ENCODE measurements at regions not wholly inside any gene's neighbourhood (a gene's known extent, or its start where the extent isn't known, plus 50 kb on each side); places are given as distances from the start of the nearest gene placed in this dataset.

- WGBS, 3 donors = 80 to 89% (median 82%) methylated on average over 4 of the region's 4 CpGs
- ATAC-seq (no peak), DNase-seq (no peak)
- Histone ChIP-seq H3K27me3 (ENCODE audit: insufficient read depth in 3 of 3, low read length in 2 of 3) (peaks cover 0 to 4% (median 0%) of the 10 kb centered on the region in 3 donors), H3K4me3 (no peak overlapping the region), H3K36me3 (ENCODE audit: insufficient read depth in 1 of 2, low read depth in 1 of 2) (peaks cover 0 to 10% of the 10 kb centered on the region in 2 donors), H3K27ac (no peak overlapping the region), H3K9me3 (no peaks in the 10 kb centered on the region), H3K4me1 (no peaks in the 10 kb centered on the region)
- intact Hi-C loops (cut with DNase I) = no loop called here
- no peak for TF ChIP-seq CTCF (IDR thresholded peaks at IDR 0.05)
These were observed 159.0 kb upstream of the RIPOR2 start for GRCh38 chr6:25094726-25095125.

GRCh38 chr6:25100288-25100687, 164.5 kb upstream of the RIPOR2 start:
- Histone ChIP-seq H3K4me1 (no peaks in the 10 kb centered on the region), H3K9me3 (no peaks in the 10 kb centered on the region), H3K27ac (no peak overlapping the region), H3K27me3 (ENCODE audit: insufficient read depth in 3 of 3, low read length in 2 of 3) (peaks cover 0 to 4% (median 0%) of the 10 kb centered on the region in 3 donors), H3K36me3 (ENCODE audit: insufficient read depth in 1 of 2, low read depth in 1 of 2) (no peaks in the 10 kb centered on the region), H3K4me3 (no peak overlapping the region)
- 53 to 81% (median 66%) methylated on average over 4 of the region's 4 CpGs for WGBS, 3 donors
- TF ChIP-seq CTCF (IDR thresholded peaks at IDR 0.05) = no peak
- intact Hi-C loops (cut with DNase I) = no loop called here
- ATAC-seq (no peak), DNase-seq (no peak)

GRCh38 chr6:25103603-25104002, 167.8 kb upstream of the RIPOR2 start:
- intact Hi-C loops (cut with DNase I) = no loop called here
- ATAC-seq = no peak
- H3K27me3 ChIP-seq (ENCODE audit: insufficient read depth in 3 of 3, low read length in 2 of 3) = peaks cover 0 to 4% (median 0%) of the 10 kb centered on the region in 3 donors
- peaks cover 0 to 12% of the 10 kb centered on the region in 2 donors for H3K36me3 ChIP-seq (ENCODE audit: insufficient read depth in 1 of 2, low read depth in 1 of 2)
- no peaks in the 10 kb centered on the region for H3K9me3 ChIP-seq
- no peak overlapping the region for H3K4me3 ChIP-seq
- TF ChIP-seq CTCF (IDR thresholded peaks at IDR 0.05) = no peak
- H3K4me1 ChIP-seq = no peaks in the 10 kb centered on the region
- no peak overlapping the region for H3K27ac ChIP-seq
- 55 to 78% (median 66%) methylated on average over 3 of the region's 3 CpGs for WGBS, 3 donors
- DNase-seq = no peak

- peak overlapping the region; percentile 3 for H3K27ac ChIP-seq
- 62 to 66% (median 65%) methylated on average over 7 of the region's 7 CpGs for WGBS, 3 donors
- H3K9me3 ChIP-seq = no peaks in the 10 kb centered on the region
- no peaks in the 10 kb centered on the region for H3K27me3 ChIP-seq (ENCODE audit: insufficient read depth in 3 of 3, low read length in 2 of 3)
- DNase-seq (no peak), ATAC-seq (no peak)
- peaks cover 0 to 13% of the 10 kb centered on the region in 2 donors for H3K36me3 ChIP-seq (ENCODE audit: insufficient read depth in 1 of 2, low read depth in 1 of 2)
- H3K4me3 ChIP-seq = no peak overlapping the region
- intact Hi-C loops (cut with DNase I) = no loop called here
- no peaks in the 10 kb centered on the region for H3K4me1 ChIP-seq
- TF ChIP-seq CTCF (IDR thresholded peaks at IDR 0.05) = no peak
These were observed 169.5 kb upstream of the RIPOR2 start for GRCh38 chr6:25105070-25105925.
